Neural cell (in vitro differentiated cells): ENCODE measurements at regions not wholly inside any gene's neighbourhood (a gene's known extent, or its start where the extent isn't known, plus 50 kb on each side); places are given as distances from the start of the nearest gene placed in this dataset.
"Not testable (repeated sequence)": the region's sequence is repeated elsewhere in the genome, so short reads cannot be mapped to it uniquely, and the experiment has no call there.

Source experiments
- CTCF ChIP-seq: fragments of 450-650 bp; IDR thresholded peaks from 2 replicates; pipeline ENCODE4 v1.5.1; 2014; ENCODE audit warnings: antibody characterized with exemption, mild to moderate bottlenecking, moderate library complexity; ENCODE audit not compliant: poor library complexity, severe bottlenecking
- EP300 ChIP-seq: fragments of 450-650 bp; conservative IDR thresholded peaks from 2 replicates; pipeline ENCODE4 v1.6.1; 2014; ENCODE audit warnings: antibody characterized with exemption, mild to moderate bottlenecking, moderate library complexity; ENCODE audit not compliant: poor library complexity, severe bottlenecking
- EZH2 ChIP-seq: fragments of 200-600, 300-800 bp; shearing (Covaris generic), sonication (generic); IDR thresholded peaks from 2 replicates; pipeline ENCODE4 v1.6.1; 2014; ENCODE audit warnings: antibody characterized with exemption, low read length, borderline replicate concordance, mild to moderate bottlenecking; ENCODE audit not compliant: insufficient read depth, poor library complexity, severe bottlenecking
- POLR2AphosphoS5 ChIP-seq: IDR thresholded peaks from 2 replicates; pipeline ENCODE4 v1.6.1; 2012
- RAD21 ChIP-seq: fragments of 450-650 bp; conservative IDR thresholded peaks from 2 replicates; pipeline ENCODE4 v1.6.1; 2014; ENCODE audit warnings: antibody characterized with exemption, mild to moderate bottlenecking, moderate library complexity
- SMC3 ChIP-seq: fragments of 450-650 bp; conservative IDR thresholded peaks from 2 replicates; pipeline ENCODE4 v1.6.1; 2014; ENCODE audit warnings: antibody characterized with exemption, mild to moderate bottlenecking, moderate library complexity; ENCODE audit not compliant: poor library complexity
- TF ChIP-seq, protein P1 (sequence below): IDR thresholded peaks from 2 replicates; pipeline ENCODE4 v1.6.1; 2012; ENCODE audit warnings: borderline replicate concordance

DNA sequence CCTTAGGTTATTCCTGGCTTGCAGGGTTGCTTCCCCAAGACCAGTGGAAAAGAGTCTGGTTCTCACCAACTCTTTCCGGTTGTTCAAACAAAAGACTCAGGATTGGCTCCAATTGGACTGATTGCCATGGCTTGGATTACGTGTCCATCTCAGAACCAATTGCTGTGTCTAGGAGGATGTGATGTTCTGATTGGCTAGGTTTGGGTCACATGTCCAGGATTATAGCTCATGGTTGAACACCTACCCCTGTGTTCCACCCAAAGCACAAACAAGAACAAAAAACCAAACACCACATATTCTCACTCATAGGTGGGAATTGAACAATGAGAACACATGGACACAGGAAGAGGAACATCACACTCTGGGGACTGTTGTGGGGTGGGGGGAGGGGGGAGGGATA is 116.0 kb downstream of the C12orf75 start:
- TF ChIP-seq CTCF, SMC3, POLR2AphosphoS5, RAD21, EP300, EZH2: not testable (repeated sequence)
- TF ChIP-seq, protein P1, sequence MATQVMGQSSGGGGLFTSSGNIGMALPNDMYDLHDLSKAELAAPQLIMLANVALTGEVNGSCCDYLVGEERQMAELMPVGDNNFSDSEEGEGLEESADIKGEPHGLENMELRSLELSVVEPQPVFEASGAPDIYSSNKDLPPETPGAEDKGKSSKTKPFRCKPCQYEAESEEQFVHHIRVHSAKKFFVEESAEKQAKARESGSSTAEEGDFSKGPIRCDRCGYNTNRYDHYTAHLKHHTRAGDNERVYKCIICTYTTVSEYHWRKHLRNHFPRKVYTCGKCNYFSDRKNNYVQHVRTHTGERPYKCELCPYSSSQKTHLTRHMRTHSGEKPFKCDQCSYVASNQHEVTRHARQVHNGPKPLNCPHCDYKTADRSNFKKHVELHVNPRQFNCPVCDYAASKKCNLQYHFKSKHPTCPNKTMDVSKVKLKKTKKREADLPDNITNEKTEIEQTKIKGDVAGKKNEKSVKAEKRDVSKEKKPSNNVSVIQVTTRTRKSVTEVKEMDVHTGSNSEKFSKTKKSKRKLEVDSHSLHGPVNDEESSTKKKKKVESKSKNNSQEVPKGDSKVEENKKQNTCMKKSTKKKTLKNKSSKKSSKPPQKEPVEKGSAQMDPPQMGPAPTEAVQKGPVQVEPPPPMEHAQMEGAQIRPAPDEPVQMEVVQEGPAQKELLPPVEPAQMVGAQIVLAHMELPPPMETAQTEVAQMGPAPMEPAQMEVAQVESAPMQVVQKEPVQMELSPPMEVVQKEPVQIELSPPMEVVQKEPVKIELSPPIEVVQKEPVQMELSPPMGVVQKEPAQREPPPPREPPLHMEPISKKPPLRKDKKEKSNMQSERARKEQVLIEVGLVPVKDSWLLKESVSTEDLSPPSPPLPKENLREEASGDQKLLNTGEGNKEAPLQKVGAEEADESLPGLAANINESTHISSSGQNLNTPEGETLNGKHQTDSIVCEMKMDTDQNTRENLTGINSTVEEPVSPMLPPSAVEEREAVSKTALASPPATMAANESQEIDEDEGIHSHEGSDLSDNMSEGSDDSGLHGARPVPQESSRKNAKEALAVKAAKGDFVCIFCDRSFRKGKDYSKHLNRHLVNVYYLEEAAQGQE = not testable (repeated sequence)
